ENCODE measurements at regions not wholly inside any gene's neighbourhood (a gene's known extent, or its start where the extent isn't known, plus 50 kb on each side); places are given as distances from the start of the nearest gene placed in this dataset.

DNA sequence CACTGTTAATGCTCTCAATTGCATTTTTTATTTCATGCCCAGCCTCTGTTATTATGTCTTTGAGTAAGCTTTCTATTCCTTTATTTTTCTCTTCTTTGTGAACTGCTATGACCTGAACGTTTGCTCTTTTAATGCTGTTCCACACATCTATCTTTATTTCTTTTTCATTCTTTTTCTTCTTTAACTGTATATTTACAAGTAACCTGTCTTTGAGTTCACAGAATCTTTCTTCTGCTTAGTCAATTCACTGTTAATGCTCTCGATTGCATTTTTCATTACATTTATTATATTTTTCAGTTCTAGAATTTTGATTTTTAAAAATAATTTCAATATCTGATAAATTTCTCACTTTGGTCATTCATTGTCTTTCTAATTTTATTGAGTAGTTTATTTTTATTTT, 316.3 kb upstream of the MEF2C start:
- no peak overlapping the region for H3K4me3 ChIP-seq (ENCODE audit: low read length)
- TF ChIP-seq, protein P1, sequence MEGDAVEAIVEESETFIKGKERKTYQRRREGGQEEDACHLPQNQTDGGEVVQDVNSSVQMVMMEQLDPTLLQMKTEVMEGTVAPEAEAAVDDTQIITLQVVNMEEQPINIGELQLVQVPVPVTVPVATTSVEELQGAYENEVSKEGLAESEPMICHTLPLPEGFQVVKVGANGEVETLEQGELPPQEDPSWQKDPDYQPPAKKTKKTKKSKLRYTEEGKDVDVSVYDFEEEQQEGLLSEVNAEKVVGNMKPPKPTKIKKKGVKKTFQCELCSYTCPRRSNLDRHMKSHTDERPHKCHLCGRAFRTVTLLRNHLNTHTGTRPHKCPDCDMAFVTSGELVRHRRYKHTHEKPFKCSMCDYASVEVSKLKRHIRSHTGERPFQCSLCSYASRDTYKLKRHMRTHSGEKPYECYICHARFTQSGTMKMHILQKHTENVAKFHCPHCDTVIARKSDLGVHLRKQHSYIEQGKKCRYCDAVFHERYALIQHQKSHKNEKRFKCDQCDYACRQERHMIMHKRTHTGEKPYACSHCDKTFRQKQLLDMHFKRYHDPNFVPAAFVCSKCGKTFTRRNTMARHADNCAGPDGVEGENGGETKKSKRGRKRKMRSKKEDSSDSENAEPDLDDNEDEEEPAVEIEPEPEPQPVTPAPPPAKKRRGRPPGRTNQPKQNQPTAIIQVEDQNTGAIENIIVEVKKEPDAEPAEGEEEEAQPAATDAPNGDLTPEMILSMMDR (conservative IDR thresholded peaks at IDR 0.05; ENCODE audit: low read depth, low read length): no peak

DNA sequence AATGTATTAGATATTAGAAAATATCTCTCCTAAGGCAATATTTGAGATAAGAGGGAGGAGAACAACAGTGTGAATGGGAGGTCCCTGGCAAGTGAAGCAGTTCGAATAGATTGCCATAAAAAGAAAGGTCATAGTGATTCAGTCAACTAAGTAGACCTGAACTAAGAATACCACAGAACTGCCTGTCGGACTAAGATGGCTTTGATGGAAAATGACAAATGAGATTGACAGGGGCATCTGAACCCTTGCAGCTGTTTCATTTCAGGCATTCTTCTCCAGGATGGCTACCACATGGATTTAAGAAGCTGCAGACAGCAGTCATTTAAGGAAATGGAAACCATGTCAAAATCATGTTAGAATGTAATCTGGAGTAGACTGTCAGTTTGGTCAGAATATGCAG, 308.4 kb upstream of the MEF2C start:
- TF ChIP-seq, protein P1 (conservative IDR thresholded peaks at IDR 0.05; ENCODE audit: low read depth, low read length): no peak
- no peak for DNase-seq (ENCODE audit: low read depth)
- no peak overlapping the region for H3K4me3 ChIP-seq (ENCODE audit: low read length)

More for the DNA sequence above, 316.3 kb upstream of the MEF2C start:
- no peak for DNase-seq (ENCODE audit: low read depth)

DNA sequence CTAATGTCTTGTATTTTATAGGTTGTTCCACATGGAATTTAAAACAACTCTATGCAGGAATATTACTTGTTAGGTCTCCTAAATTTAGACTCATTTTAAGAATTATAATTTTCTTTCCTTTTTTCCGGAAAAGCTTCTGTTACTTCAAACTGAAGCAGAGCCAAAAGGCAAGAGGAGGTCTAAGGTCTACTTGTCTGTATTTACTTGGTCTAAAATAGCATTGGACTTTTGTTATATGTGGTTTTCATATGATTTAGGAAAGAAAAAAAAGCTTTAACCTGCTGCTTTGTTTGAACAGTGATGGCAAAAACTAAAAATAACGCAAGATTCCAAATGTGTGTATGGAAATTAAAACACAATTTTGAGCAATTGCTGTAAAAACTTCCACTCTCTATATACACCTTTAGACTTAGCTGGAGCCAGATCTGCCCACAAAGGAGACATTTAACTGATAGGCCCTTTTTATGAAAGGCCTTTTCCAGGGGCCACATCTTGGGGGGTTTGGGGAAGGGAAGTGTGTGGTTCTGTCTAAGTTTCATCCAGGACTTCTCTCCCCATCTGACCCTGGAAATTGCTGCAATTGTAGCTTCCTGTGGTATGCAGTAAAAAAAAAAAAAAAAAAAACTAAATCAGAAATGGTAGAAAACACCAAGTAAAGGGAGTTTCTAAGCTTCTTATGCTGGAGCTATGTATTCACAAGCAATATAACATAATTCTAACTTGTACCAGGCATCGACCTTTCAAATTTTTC, 307.7 kb upstream of the MEF2C start:
- TF ChIP-seq, protein P1 (conservative IDR thresholded peaks at IDR 0.05; ENCODE audit: low read depth, low read length): no peak
- no peak for DNase-seq (ENCODE audit: low read depth)
- no peak overlapping the region for H3K4me3 ChIP-seq (ENCODE audit: low read length)

DNA sequence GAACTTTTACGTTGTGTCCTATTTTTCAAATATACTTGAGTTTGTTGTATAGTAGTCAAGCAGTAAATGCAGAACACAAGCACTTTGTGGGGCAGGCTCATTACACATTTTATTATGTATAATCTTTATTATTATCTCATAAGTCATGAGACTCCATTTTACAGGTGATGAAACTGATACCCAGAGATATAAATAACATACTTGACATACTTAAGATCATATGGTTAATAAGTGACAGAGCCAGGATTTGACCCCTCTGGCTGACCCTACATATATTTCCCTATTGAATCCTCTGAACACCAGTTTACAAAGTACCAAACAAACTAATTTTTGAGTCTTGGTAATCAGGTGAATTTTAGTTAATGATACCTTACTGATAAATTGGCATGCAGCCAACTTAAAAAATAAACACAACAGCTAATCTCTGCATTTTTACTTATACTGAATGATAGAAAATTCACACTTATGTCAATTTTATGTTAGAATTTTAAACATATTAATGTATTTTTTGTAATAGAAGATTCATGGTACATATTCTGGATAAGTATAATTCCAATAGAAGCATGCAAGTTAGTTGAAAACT, 305.0 kb upstream of the MEF2C start:
- H3K4me3 ChIP-seq (ENCODE audit: low read length): no peak overlapping the region
- TF ChIP-seq, protein P1 (conservative IDR thresholded peaks at IDR 0.05; ENCODE audit: low read depth, low read length): no peak
- no peak for DNase-seq (ENCODE audit: low read depth)

DNA sequence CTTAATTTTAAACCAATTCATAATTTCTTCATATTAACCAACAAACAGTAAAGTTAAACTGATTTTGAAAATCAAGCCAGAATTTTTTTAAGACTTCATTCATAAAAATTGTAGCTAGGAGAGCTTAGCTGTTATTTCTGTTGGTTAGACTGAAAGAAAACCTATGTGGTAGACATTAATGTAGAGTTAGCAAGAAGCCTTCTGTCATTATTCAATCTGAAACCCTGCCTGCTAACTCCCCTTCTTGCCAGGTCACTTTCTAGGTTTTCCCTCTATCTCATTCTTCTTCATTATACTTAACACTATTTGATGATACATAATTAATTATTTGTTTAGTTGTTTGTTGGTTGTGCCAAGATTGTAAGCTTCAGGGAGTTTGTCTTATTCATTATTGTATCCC, 304.3 kb upstream of the MEF2C start:
- TF ChIP-seq, protein P1 (conservative IDR thresholded peaks at IDR 0.05; ENCODE audit: low read depth, low read length): no peak

DNA sequence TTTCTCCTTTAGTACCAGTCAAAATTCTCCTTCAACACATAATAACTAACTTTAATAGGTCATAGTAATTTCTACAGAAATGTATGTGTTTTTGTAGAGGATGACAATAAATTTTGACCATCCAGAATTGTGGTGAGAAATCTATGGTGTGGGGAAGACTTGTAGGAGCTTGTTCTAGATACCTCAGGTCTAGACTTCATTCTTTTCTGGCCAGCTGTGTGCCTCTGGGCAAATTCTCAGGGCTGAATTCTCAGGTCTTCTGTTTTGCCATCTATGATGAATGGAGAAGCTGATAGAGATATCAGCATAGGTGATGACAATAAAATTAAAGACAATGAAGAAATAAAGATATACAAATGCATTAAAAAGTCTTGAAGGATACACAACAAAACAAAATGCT, 298.6 kb upstream of the MEF2C start:
- no peak overlapping the region for H3K4me3 ChIP-seq (ENCODE audit: low read length)
- TF ChIP-seq, protein P1 (conservative IDR thresholded peaks at IDR 0.05; ENCODE audit: low read depth, low read length): no peak
- DNase-seq (ENCODE audit: low read depth): no peak

More for the DNA sequence above, 304.3 kb upstream of the MEF2C start:
- DNase-seq (ENCODE audit: low read depth): no peak
- H3K4me3 ChIP-seq (ENCODE audit: low read length): no peak overlapping the region

DNA sequence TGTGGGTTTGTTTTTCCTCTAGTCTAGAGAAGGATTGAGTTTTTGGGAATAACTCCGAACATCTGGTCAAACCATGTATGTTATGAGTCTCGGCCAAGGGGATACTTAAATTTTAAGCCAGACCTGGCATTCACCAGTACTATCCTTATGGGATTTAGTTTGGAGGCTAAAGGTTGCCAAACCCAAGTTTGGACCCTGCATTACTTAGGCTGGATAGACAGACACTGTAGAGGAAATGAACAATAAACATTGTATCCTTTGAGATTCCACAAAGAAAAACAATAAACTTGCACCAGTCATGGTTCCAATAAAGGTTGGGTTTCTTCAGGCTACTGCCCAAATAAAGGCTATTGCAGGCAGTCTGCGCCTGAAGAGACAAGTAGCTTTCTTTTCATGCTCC, 296.7 kb upstream of the MEF2C start:
- no peak overlapping the region for H3K4me3 ChIP-seq (ENCODE audit: low read length)
- no peak for DNase-seq (ENCODE audit: low read depth)
- TF ChIP-seq, protein P1 (conservative IDR thresholded peaks at IDR 0.05; ENCODE audit: low read depth, low read length): no peak

Measured in retinal pigment epithelial cell (primary cell).